GM21825 (cell line): ENCODE measurements at regions not wholly inside any gene's neighbourhood (a gene's known extent, or its start where the extent isn't known, plus 50 kb on each side); places are given as distances from the start of the nearest gene placed in this dataset.
"Not testable (repeated sequence)": the region's sequence is repeated elsewhere in the genome, so short reads cannot be mapped to it uniquely, and the experiment has no call there.

Source experiments
- ATAC-seq: cut with Tn5 transposase; IDR thresholded peaks from one replicate; pipeline ENCODE4 v1.9.1; 2021; ENCODE audit warnings: mild to moderate bottlenecking, moderate library complexity; ENCODE audit not compliant: unreplicated experiment

GRCh38 chr12:58681730-58682129, 238.6 kb downstream of the LRIG3 start:
- no peak for ATAC-seq

- ATAC-seq, result no peak
Observed at GRCh38 chr12:58695263-58695662, 225.0 kb downstream of the LRIG3 start.

- ATAC-seq, result no peak
Observed at GRCh38 chr12:58701536-58701935, 218.8 kb downstream of the LRIG3 start.

DNA sequence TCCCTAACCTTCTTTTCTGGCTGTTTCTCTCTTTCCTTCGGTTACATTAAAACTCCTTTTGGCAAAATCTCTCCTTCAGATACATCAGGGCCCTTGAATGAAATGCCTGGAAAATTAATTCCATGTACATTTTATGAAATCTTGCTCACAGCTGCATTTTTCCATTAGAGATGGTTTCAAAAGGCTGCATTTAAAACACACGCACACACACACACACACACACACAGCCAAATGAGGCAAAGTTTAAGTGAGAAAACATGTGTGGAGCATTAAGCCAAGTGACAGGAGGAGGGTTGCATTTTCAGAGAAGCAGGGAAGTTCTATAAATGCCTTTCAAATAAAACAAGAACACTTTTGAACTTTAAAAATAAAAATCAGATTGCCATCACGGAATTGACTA, 216.4 kb downstream of the LRIG3 start:
- no peak for ATAC-seq

GRCh38 chr12:58704770-58705169, 215.5 kb downstream of the LRIG3 start:
- ATAC-seq, result not testable (repeated sequence)

DNA sequence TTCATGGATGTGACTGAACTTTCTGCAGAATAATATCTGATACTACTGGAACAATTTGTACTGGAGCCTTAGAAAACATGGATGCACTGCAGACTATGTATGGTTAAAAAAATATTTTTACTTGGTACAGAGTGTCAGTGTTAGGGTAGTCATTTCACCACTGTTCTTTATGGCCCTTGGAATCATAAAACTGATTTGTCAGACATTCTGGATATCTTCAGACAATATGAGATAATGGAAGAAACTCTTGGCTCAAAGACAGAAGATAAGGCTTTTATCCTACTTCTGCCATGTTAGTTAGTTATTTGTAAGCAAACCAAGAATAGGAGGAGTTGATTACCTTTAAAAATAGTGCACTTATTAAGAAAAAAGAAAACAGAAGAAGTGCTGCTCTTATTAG, 209.4 kb downstream of the LRIG3 start:
- no peak for ATAC-seq

GRCh38 chr12:58711974-58712373, 208.3 kb downstream of the LRIG3 start:
- no peak for ATAC-seq

GRCh38 chr12:58712976-58713375, 207.3 kb downstream of the LRIG3 start:
- no peak for ATAC-seq

DNA sequence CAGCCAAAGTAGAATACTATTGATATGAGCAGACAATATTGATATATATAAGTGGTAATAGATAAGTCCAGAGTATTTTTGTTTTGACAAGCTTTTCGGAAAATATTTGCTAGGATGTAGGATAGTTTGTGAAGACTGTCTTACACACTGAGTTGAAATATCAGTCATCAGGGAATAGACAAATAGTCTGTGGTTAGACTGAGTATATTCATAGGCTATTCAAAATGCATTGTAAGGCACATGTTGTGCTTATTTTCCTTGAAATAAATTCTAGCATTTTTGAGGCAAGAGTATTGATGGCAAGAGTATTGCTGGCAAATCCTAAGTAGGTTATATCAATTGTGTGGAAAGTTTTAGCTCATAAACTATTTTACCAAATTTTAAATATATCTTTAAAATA, 201.1 kb downstream of the LRIG3 start:
- ATAC-seq, result no peak

DNA sequence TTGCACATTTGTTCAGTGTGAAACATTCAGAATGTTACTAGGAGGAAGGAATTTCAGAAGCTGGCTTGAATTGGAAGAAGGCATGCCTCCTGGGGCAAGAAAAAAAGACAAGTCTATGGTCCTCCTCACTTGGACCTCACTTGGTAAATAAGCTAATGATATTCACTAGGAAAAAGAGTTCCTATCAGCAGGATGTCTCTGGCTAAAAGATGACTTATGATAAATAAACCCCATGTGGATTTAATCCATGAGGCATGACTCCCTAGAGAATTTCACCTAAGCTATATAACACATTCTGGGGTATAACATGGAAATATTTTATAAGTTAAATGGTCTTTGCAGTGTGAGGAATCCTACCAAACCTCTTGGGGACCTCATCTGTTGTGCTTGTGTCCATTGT, 199.9 kb downstream of the LRIG3 start:
- no peak for ATAC-seq

DNA sequence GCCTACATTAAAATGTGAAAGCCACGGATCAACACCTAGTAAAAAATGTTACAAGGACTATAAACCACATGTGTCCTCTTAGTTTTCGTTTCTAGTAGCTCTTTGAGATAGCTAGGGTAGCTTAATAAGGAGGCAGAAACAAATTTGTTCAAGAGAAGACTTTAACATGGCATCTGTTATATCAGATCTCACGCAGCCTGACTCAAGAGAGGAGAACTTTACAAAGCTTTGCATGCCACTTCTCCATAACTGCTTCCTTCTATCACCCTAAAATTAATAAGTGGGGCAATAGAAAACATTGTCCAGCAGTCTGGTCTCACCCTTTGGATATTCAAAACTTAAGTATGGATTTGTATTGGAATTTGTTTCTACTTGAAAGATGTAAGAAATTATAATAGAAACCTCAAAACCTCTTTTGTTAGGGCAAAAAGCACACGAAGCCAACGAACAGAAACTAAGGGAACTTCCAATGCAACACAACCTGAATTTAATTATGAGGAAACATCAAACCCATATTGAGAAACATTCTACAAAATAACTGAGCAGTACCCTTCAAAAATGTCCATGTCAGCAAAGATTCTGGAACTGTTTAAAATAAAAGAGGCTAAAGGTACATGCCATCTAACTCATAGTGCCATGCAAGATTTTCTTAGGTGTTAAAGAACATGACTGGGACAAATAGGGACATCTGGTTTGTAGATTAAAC, 194.8 kb downstream of the LRIG3 start:
- ATAC-seq, result no peak

GRCh38 chr12:58727521-58727920, 192.8 kb downstream of the LRIG3 start:
- no peak for ATAC-seq

- ATAC-seq, result no peak
Observed at GRCh38 chr12:58728397-58728796, 191.9 kb downstream of the LRIG3 start.

- ATAC-seq, result no peak
Observed at GRCh38 chr12:58731096-58731495, 189.2 kb downstream of the LRIG3 start.

DNA sequence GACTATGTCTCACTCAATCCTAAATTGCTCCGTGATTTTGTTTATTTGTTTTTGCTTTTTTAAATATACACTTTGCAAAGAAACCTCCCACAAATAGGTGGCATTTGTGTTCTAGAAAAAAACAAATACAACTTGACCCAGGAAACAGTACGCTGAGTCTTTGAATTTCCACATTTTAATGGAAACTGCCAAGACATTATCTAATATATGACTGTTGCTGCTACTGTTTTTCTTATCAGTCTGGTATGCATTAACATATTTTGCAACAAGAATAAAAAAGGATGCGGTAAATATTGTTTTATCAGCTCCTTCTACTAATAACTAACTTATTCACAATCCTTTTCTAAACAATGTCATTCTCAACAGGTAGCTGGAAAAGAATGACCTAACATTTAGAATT, 187.4 kb downstream of the LRIG3 start:
- ATAC-seq, result no peak

GRCh38 chr12:58741226-58741625, 179.1 kb downstream of the LRIG3 start:
- no peak for ATAC-seq

DNA sequence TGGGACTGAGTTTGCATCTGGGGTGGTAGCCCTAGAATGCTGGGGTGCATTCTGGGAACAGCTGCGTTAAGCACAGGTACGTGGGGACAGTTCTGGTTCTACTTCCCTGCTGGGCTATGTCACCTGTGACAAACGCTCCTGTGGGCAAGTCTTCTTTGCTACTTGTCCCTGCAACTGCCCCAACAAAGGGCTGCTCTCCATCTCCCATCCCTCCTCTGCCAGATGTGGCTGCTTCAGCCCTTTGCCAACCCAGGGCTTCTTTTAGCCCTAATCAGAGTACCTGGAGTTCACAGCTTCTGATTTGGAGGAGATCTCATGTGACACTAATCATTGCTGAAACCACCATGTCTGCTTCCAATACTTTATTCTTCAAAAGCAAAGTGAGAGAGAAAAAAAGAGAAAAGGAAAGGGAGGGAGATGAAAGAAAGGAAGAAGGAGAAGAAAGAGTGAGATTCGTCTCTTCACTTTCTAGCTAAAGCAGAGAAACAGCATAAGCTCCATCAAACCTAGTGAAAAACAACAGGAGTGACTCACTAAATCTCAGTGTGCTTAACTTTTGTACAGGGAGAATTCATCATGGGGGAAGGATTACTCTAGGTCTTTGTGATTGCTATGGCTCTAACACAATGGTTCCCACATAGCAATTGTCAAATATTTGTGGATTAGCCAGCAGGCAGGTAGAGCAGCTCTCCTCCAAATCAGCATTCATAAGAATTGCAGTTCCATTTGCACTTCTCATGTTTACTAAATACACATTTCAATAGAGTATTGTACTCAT, 174.8 kb downstream of the LRIG3 start:
- ATAC-seq, result no peak

DNA sequence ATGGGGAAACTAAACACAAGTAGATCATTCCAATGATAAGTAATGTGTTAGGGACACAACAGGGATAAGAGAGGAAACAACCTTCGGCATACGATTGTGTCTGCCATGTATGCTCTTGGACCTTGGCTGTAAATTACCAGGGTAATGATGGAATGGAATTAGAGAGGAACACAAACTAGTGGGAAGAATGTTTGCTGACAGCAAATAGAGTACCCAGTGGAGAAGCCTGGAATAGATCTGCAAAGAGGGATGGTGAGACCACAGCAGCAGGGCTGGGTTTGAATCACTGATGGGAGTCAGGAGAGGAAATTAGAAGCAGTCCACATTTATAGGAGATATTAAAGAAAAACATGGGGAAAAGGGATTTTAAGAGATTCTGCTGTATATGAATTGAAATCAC, 172.8 kb downstream of the LRIG3 start:
- no peak for ATAC-seq

GRCh38 chr12:58750484-58750883, 169.8 kb downstream of the LRIG3 start:
- no peak for ATAC-seq

GRCh38 chr12:58757422-58757821, 162.9 kb downstream of the LRIG3 start:
- no peak for ATAC-seq

DNA sequence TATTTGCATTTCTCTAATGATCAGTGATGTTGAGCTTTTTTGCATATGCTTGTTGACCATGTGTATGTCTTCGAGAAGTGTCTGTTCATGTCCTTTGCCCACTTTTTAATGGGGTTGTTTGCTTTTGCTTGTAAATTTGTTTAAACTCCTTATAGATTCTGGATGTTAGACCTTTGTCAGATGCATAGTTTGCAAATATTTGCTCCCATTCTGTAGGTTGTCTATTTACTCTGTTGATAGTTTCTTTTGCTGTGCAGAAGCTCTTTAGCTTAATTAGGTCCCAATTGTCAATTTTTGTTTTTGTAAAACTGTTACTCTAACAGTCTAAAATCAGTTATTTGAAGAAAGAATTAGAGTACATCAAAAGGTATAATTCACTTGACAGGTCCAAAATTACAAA, 160.6 kb downstream of the LRIG3 start:
- ATAC-seq, result not testable (repeated sequence)

DNA sequence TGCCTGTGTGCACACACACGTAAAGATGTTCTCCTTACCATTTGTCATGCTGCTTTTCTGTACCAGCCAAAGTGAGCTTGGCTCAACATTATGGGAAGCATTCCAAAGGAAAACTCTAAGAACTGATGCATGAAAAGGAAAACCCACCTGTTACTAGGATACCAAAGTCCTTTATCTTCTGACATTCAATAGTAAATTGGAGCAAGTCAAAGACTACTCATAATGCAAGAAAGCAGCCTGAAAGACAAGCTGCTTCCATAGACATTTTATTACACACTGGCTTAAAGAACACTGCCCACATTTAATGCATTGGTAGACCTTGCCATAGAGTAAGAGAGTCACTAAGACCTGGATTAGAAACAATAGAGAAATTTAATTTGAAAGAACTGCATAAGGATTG, 159.0 kb downstream of the LRIG3 start:
- no peak for ATAC-seq
